GM13977 (cell line): ENCODE measurements at regions not wholly inside any gene's neighbourhood (a gene's known extent, or its start where the extent isn't known, plus 50 kb on each side); places are given as distances from the start of the nearest gene placed in this dataset.

Source experiments
- DNase-seq: peaks from one replicate; pipeline ENCODE4 v3.0.0; 2012; ENCODE audit warnings: low spot score
- in situ Hi-C: fragments of 300-500 bp; cut with MboI; formaldehyde crosslinking; loops from one replicate; pipeline ENCODE4 v1.12.0; 2022; ENCODE audit warnings: low sequenced_read_pairs, low pct_unique_long_range_greater_than_20kb, mixed read lengths, inconsistent platforms; ENCODE audit not compliant: unreplicated experiment
- TF ChIP-seq, protein P1 (sequence below): IDR thresholded peaks from 2 replicates; pipeline ENCODE4 v1.5.1; 2012; ENCODE audit warnings: mild to moderate bottlenecking, control low read depth; ENCODE audit not compliant: insufficient read depth; ENCODE audit errors: extremely low read depth, missing control alignments

DNA sequence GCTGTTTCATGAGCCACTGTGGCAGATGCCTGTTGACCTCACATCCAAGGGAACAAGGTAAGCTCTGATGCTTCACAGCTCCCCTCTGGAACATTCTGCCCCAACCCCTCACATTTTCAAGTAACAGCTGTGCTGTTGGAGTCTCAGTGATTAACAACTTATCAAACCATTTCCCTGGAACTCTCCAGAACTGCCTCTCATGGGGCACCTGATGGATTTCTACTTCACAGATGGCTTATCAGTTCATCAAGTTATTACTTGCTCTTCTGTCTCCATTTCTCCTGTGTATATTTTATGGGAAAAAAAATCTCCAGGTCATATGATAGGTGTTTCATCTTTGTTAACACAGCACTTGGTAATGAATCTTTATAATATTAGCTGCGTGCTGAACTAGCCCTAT, 322.4 kb downstream of the MAN2A1 start:
- TF ChIP-seq, protein P1, sequence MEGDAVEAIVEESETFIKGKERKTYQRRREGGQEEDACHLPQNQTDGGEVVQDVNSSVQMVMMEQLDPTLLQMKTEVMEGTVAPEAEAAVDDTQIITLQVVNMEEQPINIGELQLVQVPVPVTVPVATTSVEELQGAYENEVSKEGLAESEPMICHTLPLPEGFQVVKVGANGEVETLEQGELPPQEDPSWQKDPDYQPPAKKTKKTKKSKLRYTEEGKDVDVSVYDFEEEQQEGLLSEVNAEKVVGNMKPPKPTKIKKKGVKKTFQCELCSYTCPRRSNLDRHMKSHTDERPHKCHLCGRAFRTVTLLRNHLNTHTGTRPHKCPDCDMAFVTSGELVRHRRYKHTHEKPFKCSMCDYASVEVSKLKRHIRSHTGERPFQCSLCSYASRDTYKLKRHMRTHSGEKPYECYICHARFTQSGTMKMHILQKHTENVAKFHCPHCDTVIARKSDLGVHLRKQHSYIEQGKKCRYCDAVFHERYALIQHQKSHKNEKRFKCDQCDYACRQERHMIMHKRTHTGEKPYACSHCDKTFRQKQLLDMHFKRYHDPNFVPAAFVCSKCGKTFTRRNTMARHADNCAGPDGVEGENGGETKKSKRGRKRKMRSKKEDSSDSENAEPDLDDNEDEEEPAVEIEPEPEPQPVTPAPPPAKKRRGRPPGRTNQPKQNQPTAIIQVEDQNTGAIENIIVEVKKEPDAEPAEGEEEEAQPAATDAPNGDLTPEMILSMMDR: no peak
- in situ Hi-C loops: no loop called here
- no peak for DNase-seq

DNA sequence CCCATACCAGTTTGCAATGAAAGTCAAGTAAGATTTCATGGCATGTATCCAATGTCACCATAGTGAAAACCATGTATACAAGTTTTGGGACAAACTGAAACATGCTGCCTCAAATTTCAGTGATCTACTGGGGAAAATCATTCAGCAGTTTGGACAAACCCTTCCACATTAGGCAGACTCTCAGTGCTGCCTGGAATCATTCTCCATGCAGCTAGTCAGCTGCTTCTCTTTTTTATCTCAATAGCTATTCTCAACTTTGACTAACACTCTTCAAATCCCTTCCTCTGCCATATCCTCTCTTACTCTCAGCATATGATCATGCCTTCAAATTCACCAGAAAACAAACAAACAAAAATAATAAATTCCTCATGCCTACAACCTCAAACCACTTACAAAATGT, 323.3 kb downstream of the MAN2A1 start:
- DNase-seq: no peak
- TF ChIP-seq, protein P1: no peak
- in situ Hi-C loops: no loop called here

DNA sequence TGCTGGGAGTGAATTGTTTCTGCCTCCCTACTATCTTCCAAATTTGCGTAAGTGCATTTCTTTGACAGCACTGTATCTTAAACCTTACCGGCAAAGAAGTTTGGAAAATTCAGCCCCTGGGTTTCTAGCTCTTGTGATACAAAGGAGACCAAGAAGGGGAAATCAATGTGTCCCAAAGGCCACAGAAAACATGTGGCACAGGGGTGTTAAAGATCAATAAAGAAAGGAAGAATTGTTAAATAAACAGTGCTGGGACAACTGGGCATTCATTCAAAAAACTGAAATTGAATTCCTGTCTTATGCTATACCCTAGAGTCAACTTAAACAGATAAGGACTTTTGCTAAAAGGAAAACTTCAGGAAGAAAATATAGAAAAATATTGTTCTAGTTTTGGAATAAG, 328.1 kb downstream of the MAN2A1 start:
- DNase-seq: no peak
- TF ChIP-seq, protein P1: no peak
- in situ Hi-C loops: no loop called here

DNA sequence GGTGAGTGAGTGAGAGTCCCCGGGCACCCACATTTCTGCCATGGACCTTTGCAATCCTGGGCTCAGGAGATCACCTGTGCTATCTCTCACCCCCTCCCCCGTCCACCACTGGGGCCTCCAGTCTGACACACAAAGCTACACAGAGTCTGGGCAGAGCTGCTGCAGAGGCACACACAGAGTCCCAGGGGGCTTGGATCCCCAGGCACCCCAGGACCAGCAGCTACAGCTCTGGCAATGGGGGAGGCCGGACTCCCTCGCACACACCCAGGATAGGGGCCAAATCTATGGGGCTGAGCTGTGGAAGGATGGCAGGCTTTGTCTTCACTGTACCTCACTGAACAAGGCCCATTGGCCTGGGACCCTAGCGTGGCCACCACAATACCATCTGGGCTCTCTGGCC, 328.8 kb downstream of the MAN2A1 start:
- in situ Hi-C loops: no loop called here
- no peak for DNase-seq
- TF ChIP-seq, protein P1: no peak

DNA sequence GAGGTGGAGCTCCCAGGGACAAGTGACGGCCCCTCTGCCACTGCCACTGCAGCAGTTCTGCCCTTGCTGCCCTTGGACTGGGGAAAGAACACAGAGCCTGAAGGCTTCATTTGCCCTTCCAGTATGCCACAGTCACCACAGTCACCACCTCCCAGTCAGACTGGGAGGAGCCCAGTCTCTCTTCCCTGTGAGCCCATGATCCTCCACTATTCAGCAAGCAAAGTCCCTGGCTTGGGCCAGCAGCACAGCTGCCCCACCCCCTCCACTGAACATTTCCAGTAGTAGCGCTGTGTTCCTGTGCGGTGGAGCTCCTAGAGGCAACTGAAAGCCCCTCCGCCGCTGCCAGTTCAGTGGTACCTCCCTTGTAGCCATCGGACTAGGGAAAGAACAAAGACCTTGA, 329.4 kb downstream of the MAN2A1 start:
- no peak for DNase-seq
- in situ Hi-C loops: no loop called here
- TF ChIP-seq, protein P1: no peak

DNA sequence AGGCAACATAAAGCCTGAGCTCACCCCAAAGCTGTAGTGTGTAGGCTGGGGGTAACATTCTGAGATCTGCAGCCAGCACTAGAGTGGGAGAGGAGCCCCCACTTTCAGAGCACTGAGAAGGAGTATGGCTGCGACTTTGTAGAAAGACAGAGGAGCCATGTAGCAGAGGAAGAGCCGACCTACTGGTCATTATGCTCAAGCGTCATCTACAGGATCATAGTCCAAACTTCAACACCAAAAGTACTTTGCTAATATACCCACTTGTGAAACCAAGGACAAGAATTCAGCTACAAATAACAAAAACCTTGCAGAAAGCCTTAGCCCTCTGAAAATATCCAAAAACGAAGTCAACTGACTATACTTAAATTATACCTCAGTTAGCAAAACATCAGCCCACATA, 330.1 kb downstream of the MAN2A1 start:
- TF ChIP-seq, protein P1: no peak
- no peak for DNase-seq
- in situ Hi-C loops: no loop called here

DNA sequence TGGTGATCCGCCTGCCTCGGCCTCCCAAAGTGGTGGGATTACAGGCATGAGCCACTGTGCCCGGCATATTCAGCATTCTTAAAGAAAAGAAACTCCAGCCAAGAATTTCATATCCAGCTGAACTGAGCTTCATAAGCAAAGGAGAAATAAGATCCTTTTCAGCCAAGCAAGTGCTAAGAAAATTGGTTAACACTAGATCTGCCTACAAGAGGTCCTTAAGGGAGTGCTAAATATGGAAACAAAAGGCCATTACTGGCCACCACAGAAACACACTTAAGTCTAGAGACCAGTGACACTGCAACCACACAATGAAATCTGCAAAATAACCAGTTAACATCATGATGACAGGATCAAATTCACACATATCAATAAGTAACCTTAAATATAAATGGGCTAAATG, 331.5 kb downstream of the MAN2A1 start:
- in situ Hi-C loops: no loop called here
- TF ChIP-seq, protein P1: no peak
- DNase-seq: no peak
